HG02970 (cell line): ENCODE measurements at regions not wholly inside any gene's neighbourhood (a gene's known extent, or its start where the extent isn't known, plus 50 kb on each side); places are given as distances from the start of the nearest gene placed in this dataset.
A peak's percentile ranks its signal among the peaks of the same experiment; 100 is the strongest.
"Not testable (repeated sequence)": the region's sequence is repeated elsewhere in the genome, so short reads cannot be mapped to it uniquely, and the experiment has no call there.

ENCODE experiments used
- ATAC-seq: cut with Tn5 transposase; IDR thresholded peaks from one replicate; pipeline ENCODE4 v1.9.1; 2021; ENCODE audit warnings: mild to moderate bottlenecking, moderate library complexity, moderate number of reproducible peaks; ENCODE audit not compliant: unreplicated experiment, low FRiP score

- no peak for ATAC-seq
Measured at GRCh38 chr6:51456282-51456681, 631.1 kb downstream of the PKHD1 start.

GRCh38 chr6:51459958-51460357 is 627.5 kb downstream of the PKHD1 start:
- peak; percentile 97 for ATAC-seq

GRCh38 chr6:51462896-51463295 is 624.5 kb downstream of the PKHD1 start:
- ATAC-seq = no peak

GRCh38 chr6:51463321-51463720 is 624.1 kb downstream of the PKHD1 start:
- ATAC-seq = no peak

- ATAC-seq = no peak
Measured at GRCh38 chr6:51464956-51465355, 622.5 kb downstream of the PKHD1 start.

- no peak for ATAC-seq
Measured at GRCh38 chr6:51466427-51466826, 621.0 kb downstream of the PKHD1 start.

GRCh38 chr6:51467231-51467952 is 620.0 kb downstream of the PKHD1 start:
- ATAC-seq = no peak

- no peak for ATAC-seq
Measured at GRCh38 chr6:51468704-51469103, 618.7 kb downstream of the PKHD1 start.

- ATAC-seq = no peak
Measured at GRCh38 chr6:51472745-51473487, 614.5 kb downstream of the PKHD1 start.

GRCh38 chr6:51474022-51474975 is 613.1 kb downstream of the PKHD1 start:
- ATAC-seq = no peak

- ATAC-seq = no peak
Measured at GRCh38 chr6:51477711-51478311, 609.6 kb downstream of the PKHD1 start.

GRCh38 chr6:51479296-51479695 is 608.1 kb downstream of the PKHD1 start:
- no peak for ATAC-seq

- ATAC-seq = no peak
Measured at GRCh38 chr6:51480040-51480439, 607.4 kb downstream of the PKHD1 start.

- not testable (repeated sequence) for ATAC-seq
Measured at GRCh38 chr6:51485869-51486268, 601.5 kb downstream of the PKHD1 start.

GRCh38 chr6:51487937-51488336 is 599.5 kb downstream of the PKHD1 start:
- ATAC-seq = no peak

GRCh38 chr6:51489133-51489532 is 598.3 kb downstream of the PKHD1 start:
- ATAC-seq = no peak

- ATAC-seq = no peak
Measured at GRCh38 chr6:51490101-51490500, 597.3 kb downstream of the PKHD1 start.

- no peak for ATAC-seq
Measured at GRCh38 chr6:51494342-51494741, 593.1 kb downstream of the PKHD1 start.

GRCh38 chr6:51495096-51495495 is 592.3 kb downstream of the PKHD1 start:
- ATAC-seq = no peak

- ATAC-seq = no peak
Measured at GRCh38 chr6:51495610-51496396, 591.6 kb downstream of the PKHD1 start.
